Mucosa of descending colon (tissue), 3 donors: ENCODE measurements at regions not wholly inside any gene's neighbourhood (a gene's known extent, or its start where the extent isn't known, plus 50 kb on each side); places are given as distances from the start of the nearest gene placed in this dataset.

ENCODE experiments used
- ATAC-seq: fragments of 200-7000 bp; cut with Tn5 transposase; one replicate; pipeline ENCODE4 v1.9.1; 2020; ENCODE audit warnings: mild to moderate bottlenecking, moderate library complexity
- DNase-seq, 3 donors: peaks; one replicate each; pipeline ENCODE4 v3.0.0-alpha.2; 2020
- H3K36me3 ChIP-seq: fragments of 200-600 bp; one replicate; pipeline ENCODE4 v1.8.0; 2021; ENCODE audit warnings: low read depth, mild to moderate bottlenecking
- H3K4me1 ChIP-seq: fragments of 200-600 bp; one replicate; pipeline ENCODE4 v1.8.0; 2021; ENCODE audit warnings: low read depth, mild to moderate bottlenecking
- H3K4me3 ChIP-seq: fragments of 200-600 bp; one replicate; pipeline ENCODE4 v1.8.0; 2021; ENCODE audit warnings: mild to moderate bottlenecking
- H3K9me3 ChIP-seq: fragments of 200-600 bp; one replicate; pipeline ENCODE4 v1.8.0; 2021; ENCODE audit warnings: mild to moderate bottlenecking
- CTCF ChIP-seq: fragments of 200-600 bp; IDR thresholded peaks from one replicate; pipeline ENCODE4 v1.8.0; 2022; ENCODE audit warnings: antibody characterized with exemption, mild to moderate bottlenecking
- intact Hi-C, 2 donors: fragments of 100-400 bp; cut with DNase I in 1 of 2; cut with micrococcal nuclease in 1 of 2; formaldehyde crosslinking; loops; one replicate each; pipeline versions ENCODE4 v1.11.0 to v1.11.1; 2022; cut with DNase I, micrococcal nuclease
- donor health status: DM: no; HTN: no; CAD: no; lungs with moderate emphysema.
- donor health status: DM: no; HTN: no; CAD: no.
- donor health status: DM: no; HTN: yes; CAD: no.

DNA sequence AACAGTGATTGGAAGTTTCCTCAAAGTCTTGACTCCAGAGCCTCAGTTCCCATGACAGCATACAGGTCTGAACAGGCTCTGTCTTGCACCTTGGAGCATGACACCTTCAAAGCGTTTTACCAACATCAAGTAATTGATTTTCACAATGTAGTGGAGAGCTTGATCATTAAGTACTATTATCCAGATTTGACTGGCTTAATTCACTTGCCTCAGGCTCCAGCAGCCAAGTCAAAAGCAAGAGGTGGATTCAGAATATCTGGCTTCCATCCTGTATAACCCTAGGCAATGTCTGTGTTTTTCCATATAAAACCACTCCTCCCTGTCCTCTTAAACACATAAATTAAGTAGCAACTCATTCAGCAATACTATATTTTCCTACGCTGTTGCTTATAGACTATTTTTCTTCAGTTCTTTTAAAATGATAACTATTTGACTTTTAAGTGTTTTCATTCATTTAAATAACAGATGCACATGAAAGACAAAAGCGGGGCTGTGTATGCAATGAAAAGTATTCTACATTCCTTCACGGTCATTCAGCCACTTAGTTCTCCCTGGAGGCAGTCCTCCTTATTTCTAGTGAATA is 150.8 kb upstream of the RANBP3L start:
- H3K4me1 ChIP-seq: no peaks in the 10 kb centered on the region
- no peak overlapping the region for H3K4me3 ChIP-seq
- no peaks in the 10 kb centered on the region for H3K36me3 ChIP-seq
- ATAC-seq (no peak), DNase-seq (no peak)
- intact Hi-C loops: no loop called here
- no peaks in the 10 kb centered on the region for H3K9me3 ChIP-seq
- TF ChIP-seq CTCF: no peak

DNA sequence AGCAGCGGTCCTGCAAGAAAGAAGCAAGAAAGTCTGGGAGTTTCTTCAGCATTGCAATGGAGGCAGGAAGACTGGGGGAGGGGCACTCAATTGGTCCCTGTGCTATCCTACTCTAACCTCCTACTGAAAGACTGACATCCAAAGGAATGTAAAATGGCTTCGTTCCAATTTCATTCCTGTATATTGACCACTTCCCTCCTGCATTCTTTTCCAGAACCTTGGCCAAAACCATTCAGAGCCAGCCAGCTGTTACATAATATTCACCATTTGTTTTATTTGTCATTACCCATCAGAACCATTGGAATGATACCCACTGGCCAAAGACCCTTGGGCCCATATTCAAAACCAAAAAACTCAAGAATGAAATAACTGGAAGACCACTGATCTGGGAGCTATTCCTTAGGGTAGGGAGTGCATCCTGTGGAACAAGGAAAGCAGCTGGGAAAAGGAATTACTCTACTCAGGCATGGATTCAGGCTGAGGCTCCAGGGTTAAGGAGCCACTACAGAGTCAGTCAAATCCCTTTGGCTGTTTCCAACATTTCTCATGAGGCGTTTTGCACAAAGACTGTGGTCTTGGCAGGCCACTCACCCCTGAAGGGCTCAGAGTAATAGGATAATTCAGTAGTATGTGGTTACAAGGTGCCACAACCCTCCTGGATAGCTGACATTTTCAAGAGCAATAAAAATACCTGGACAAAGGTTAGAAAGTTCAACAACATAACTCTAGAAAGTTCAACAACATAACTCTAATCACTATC is 148.7 kb upstream of the SLC1A3 start:
- no peak for TF ChIP-seq CTCF
- DNase-seq (no peak), ATAC-seq (no peak)
- Histone ChIP-seq H3K9me3 (no peaks in the 10 kb centered on the region), H3K4me1 (no peaks in the 10 kb centered on the region), H3K36me3 (no peaks in the 10 kb centered on the region), H3K4me3 (no peak overlapping the region)
- intact Hi-C loops: no loop called here

DNA sequence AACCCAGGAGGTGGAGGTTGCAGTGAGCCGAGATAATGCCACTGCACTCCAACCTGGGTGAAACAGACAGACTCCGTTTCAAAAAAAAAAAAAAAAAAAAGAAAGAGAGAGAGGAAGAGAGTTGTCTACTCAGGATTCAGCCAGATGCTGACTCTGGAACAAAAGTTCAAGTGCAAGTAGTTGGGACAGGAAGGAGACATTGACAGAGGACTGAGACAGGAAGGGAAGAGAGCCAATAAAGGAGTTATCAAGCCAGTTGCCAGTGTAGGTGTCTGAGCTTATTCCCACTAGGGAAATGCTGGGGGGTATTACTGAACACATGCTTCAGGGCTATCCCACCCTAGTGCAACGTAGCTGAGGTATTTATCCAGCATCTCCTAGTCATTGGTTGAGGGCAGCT is 147.7 kb upstream of the SLC1A3 start:
- H3K36me3 ChIP-seq: no peaks in the 10 kb centered on the region
- no peaks in the 10 kb centered on the region for H3K4me1 ChIP-seq
- DNase-seq (no peak), ATAC-seq (no peak)
- intact Hi-C loops: no loop called here
- no peak for TF ChIP-seq CTCF
- no peaks in the 10 kb centered on the region for H3K9me3 ChIP-seq
- H3K4me3 ChIP-seq: no peak overlapping the region

GRCh38 chr5:36459176-36460135 is 146.9 kb upstream of the SLC1A3 start:
- ATAC-seq: no peak

More at GRCh38 chr5:36459176-36460135, 146.9 kb upstream of the SLC1A3 start:
- Histone ChIP-seq H3K4me1 (no peaks in the 10 kb centered on the region), H3K9me3 (no peaks in the 10 kb centered on the region), H3K36me3 (no peaks in the 10 kb centered on the region), H3K4me3 (no peak overlapping the region)
- TF ChIP-seq CTCF: no peak
- no peak for DNase-seq
- intact Hi-C loops: no loop called here
